ENCODE measurements at regions not wholly inside any gene's neighbourhood (a gene's known extent, or its start where the extent isn't known, plus 50 kb on each side); places are given as distances from the start of the nearest gene placed in this dataset.
"Not testable (repeated sequence)": the region's sequence is repeated elsewhere in the genome, so short reads cannot be mapped to it uniquely, and the experiment has no call there.

DNA sequence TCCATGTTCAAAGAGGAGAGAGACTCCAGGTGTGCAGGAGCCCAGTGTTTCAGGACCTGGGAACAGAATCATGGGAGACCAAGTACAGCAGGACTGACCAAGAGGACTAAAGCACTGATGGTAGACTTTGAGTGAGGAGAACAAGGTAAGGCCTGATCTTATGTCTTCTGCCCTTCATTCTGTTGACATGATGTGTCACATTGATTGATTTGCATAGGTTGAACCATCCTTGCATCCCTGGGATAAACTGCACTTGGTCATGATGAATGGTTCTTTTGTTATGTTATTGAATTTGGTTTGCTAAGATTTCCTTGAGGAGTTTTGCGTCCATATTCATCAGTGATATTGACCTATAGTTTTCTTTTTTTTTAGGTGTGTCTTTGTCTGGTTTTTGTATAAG is 497.0 kb downstream of the TMEM121 start:
- TF ChIP-seq, protein P1, sequence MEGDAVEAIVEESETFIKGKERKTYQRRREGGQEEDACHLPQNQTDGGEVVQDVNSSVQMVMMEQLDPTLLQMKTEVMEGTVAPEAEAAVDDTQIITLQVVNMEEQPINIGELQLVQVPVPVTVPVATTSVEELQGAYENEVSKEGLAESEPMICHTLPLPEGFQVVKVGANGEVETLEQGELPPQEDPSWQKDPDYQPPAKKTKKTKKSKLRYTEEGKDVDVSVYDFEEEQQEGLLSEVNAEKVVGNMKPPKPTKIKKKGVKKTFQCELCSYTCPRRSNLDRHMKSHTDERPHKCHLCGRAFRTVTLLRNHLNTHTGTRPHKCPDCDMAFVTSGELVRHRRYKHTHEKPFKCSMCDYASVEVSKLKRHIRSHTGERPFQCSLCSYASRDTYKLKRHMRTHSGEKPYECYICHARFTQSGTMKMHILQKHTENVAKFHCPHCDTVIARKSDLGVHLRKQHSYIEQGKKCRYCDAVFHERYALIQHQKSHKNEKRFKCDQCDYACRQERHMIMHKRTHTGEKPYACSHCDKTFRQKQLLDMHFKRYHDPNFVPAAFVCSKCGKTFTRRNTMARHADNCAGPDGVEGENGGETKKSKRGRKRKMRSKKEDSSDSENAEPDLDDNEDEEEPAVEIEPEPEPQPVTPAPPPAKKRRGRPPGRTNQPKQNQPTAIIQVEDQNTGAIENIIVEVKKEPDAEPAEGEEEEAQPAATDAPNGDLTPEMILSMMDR (IDR thresholded peaks at IDR 0.05; ENCODE audit: unreplicated experiment): no peak
- no peak overlapping the region for H3K4me3 Mint-ChIP-seq (ENCODE audit: low read depth)
- peaks cover 75% of the 10 kb centered on the region for H3K9me3 Mint-ChIP-seq (ENCODE audit: low read depth)
- no peak overlapping the region for H3K27ac Mint-ChIP-seq
- H3K36me3 Mint-ChIP-seq (ENCODE audit: insufficient read depth): no peaks in the 10 kb centered on the region
- H3K4me1 Mint-ChIP-seq (ENCODE audit: low read depth): no peaks in the 10 kb centered on the region
- DNase-seq (ENCODE audit: low spot score, unreplicated experiment): no peak
- no peaks in the 10 kb centered on the region for H3K27me3 Mint-ChIP-seq

DNA sequence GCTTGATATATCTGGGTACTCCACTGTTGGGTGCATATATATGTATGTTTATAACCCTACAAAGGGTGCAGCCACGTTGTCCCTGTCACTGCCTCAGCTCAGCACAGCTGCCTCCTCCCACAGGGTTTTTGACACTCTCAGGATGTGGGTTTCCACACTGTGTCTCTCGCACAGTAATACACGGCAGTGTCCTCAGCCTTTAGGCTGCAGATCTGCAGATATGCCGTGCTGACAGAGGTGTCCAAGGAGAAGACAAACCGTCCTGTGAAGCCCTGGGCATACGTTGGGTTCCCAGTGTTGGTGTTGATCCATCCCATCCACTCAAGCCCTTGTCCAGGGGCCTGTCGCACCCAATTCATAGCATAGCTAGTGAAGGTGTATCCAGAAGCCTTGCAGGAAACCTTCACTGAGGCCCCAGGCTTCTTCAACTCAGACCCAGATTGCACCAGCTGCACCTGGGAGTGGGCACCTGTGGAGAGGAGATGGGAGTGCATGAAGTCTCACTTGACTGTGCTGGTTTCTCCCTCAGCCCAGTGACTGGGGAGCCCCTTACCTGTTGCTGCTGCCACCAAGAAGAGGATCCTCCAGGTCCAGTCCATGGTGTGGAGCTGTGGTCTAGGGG is 498.7 kb downstream of the TMEM121 start:
- H3K36me3 Mint-ChIP-seq (ENCODE audit: insufficient read depth): no peaks in the 10 kb centered on the region

DNA sequence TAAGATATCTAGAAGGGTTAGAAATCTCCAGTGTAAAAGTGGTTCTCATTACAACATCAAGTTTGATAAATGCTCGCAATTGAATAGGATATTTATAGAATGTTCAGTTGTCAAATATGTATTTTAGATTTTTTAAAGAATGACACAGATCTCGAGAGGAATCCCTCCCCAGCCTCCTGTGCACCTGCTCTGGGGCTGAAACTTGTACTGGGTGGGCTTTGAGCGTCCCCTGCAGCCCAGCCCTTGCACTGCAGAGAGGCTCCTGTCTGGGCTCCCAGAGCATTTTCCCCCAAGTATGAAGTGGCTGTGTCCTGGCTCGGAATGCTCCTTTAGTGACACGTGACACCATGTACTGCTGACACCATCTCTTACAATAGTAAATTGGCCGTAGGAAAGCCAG is 499.6 kb downstream of the TMEM121 start:
- Mint-ChIP-seq H3K36me3 (ENCODE audit: insufficient read depth) (no peaks in the 10 kb centered on the region), H3K27me3 (no peaks in the 10 kb centered on the region), H3K9me3 (ENCODE audit: low read depth) (peaks cover 72% of the 10 kb centered on the region), H3K27ac (no peak overlapping the region), H3K4me3 (ENCODE audit: low read depth) (no peak overlapping the region), H3K4me1 (ENCODE audit: low read depth) (no peaks in the 10 kb centered on the region)
- TF ChIP-seq, protein P1 (IDR thresholded peaks at IDR 0.05; ENCODE audit: unreplicated experiment): no peak
- DNase-seq (ENCODE audit: low spot score, unreplicated experiment): no peak

More for the DNA sequence above, 498.7 kb downstream of the TMEM121 start:
- H3K27ac Mint-ChIP-seq: no peak overlapping the region
- H3K4me3 Mint-ChIP-seq (ENCODE audit: low read depth): no peak overlapping the region
- peaks cover 75% of the 10 kb centered on the region for H3K9me3 Mint-ChIP-seq (ENCODE audit: low read depth)
- H3K27me3 Mint-ChIP-seq: no peaks in the 10 kb centered on the region
- H3K4me1 Mint-ChIP-seq (ENCODE audit: low read depth): no peaks in the 10 kb centered on the region
- TF ChIP-seq, protein P1 (IDR thresholded peaks at IDR 0.05; ENCODE audit: unreplicated experiment): no peak
- no peak for DNase-seq (ENCODE audit: low spot score, unreplicated experiment)

DNA sequence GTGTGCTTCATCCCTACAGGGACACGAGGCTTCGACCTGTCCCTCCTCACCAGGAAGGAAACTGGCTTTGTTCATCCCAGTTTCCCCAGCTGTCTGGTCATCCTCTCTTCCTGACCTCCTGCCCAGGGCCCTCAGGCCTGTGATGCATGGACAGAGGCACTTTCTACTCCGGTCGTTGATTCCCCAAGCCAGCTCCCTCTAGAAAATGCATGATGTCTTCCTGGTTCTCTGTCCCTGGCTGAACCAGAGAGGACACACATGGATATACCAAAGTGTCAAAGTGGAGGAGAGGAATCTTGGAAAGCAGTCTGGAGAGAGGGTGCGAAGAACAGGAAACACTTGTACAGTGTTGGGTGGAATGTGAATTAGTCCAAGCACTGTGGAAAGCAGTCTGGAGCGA is 501.4 kb downstream of the TMEM121 start:
- H3K27ac Mint-ChIP-seq; H3K4me1 Mint-ChIP-seq (ENCODE audit: low read depth); DNase-seq (ENCODE audit: low spot score, unreplicated experiment); H3K27me3 Mint-ChIP-seq; H3K36me3 Mint-ChIP-seq (ENCODE audit: insufficient read depth); H3K4me3 Mint-ChIP-seq (ENCODE audit: low read depth): not testable (repeated sequence)
- H3K9me3 Mint-ChIP-seq (ENCODE audit: low read depth): peaks cover 77% of the 10 kb centered on the region

DNA sequence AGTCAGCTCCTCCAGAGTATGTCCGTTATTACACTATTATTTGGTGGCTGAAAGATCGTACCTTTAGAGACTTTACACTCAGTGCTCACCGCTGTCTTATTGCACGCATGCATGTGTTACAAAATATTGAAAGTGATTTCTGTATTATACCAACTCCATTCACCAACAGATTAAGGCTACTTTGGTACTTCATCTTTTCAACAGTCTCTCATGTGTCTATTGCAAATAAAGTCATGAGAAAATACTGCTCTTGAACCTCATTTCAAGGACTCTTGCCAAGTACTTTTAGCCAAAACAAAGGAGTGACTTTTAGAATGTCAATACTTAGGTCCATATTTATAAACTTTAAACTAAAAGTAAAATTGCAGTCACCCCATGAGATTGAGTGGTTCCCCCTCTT is 503.6 kb downstream of the TMEM121 start:
- Mint-ChIP-seq H3K36me3 (ENCODE audit: insufficient read depth) (peaks cover 1% of the 10 kb centered on the region), H3K27ac (no peak overlapping the region), H3K27me3 (no peaks in the 10 kb centered on the region), H3K4me3 (ENCODE audit: low read depth) (no peak overlapping the region), H3K4me1 (ENCODE audit: low read depth) (no peaks in the 10 kb centered on the region), H3K9me3 (ENCODE audit: low read depth) (peaks cover 76% of the 10 kb centered on the region)
- DNase-seq (ENCODE audit: low spot score, unreplicated experiment): no peak
- TF ChIP-seq, protein P1 (IDR thresholded peaks at IDR 0.05; ENCODE audit: unreplicated experiment): no peak

DNA sequence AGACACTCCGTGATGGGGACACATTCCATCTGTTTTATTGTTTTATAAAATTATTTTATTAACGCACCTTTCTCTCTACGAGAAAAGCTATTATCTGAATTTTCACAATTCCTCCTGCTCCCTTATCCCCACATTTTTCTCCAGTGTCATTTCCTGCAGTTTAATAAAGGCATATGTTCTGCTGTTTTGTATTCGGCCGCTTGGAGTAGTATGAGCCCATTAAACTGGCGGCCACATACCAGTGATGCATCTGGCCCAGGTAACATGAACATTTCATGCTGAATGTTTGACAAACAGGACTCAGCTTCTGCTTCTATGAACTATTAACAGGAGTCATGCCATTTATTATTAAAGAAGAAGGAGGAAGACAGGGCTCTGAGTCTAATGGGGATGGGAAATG is 511.0 kb downstream of the TMEM121 start:
- Mint-ChIP-seq H3K4me3 (ENCODE audit: low read depth) (no peak overlapping the region), H3K27me3 (no peaks in the 10 kb centered on the region), H3K9me3 (ENCODE audit: low read depth) (peaks cover 71% of the 10 kb centered on the region), H3K4me1 (ENCODE audit: low read depth) (no peaks in the 10 kb centered on the region), H3K36me3 (ENCODE audit: insufficient read depth) (peaks cover 1% of the 10 kb centered on the region), H3K27ac (no peak overlapping the region)
- no peak for DNase-seq (ENCODE audit: low spot score, unreplicated experiment)
- TF ChIP-seq, protein P1 (IDR thresholded peaks at IDR 0.05; ENCODE audit: unreplicated experiment): no peak

Data from progenitor cell of endocrine pancreas (in vitro differentiated cells).